Glomerular endothelial cell (primary cell): ENCODE measurements at regions not wholly inside any gene's neighbourhood (a gene's known extent, or its start where the extent isn't known, plus 50 kb on each side); places are given as distances from the start of the nearest gene placed in this dataset.
A peak's percentile ranks its signal among the peaks of the same experiment; 100 is the strongest.

Experiments used
- DNase-seq: peaks from one replicate; pipeline ENCODE4 v3.0.0-alpha.2; 2011; ENCODE audit warnings: low read depth, low spot score; ENCODE audit errors: extremely low read depth

GRCh38 chrX:16484338-16484737 is 165.6 kb upstream of the S100G start:
- peak; percentile 51 for DNase-seq

DNA sequence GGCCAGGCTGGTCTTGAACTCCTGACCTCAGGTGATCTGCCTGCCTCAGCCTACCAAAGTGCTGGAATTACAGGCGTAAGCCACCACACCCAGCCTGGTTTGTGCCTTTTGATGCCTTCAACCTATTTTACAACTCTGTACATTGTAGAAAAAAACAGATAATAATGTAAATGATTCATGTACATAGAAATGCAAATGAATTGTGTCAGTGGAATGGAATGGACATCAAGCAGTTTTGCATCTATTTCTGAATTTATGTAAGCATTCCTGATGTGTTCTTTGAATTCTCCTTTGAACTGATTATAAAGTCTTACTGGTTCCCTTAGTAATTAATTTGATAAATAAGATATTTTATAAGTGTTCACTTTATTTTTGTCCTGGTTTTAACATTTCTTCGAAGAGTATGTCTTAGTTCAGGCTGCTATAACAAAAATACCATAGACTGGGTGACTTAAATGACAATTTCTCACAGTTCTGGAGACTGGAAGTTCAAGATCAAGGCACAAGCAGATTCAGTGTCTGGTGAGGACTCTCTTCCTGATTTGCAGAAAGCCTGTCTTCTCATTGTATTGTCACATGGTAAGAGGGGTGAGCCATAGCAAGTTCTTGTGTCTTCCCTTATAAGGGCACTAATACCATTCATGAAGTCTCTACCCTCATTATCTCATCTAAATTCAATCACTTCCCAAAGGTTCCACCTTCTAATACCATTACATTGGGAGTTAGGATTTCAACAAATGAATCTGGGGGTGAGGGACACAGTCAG is 162.2 kb upstream of the S100G start:
- no peak for DNase-seq

DNA sequence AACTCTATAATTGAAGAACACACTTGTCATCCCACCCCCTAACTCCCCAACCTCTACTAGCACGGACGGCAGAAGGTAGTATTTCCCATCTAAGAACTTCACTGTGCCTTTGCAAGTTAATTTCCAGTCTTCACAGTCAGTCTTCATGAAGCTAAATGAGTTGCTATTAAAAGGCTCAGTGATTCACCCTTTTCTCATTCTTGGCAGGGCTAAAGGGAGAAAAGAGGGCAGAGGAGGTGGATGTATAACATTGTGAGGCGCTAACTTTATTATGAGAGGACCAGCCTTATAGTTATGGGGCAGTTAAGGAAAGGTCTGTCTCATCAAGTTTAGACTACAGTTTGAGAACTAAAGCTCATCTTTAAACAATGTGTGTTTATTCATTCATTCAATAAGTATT is 161.0 kb upstream of the S100G start:
- DNase-seq, result no peak

DNA sequence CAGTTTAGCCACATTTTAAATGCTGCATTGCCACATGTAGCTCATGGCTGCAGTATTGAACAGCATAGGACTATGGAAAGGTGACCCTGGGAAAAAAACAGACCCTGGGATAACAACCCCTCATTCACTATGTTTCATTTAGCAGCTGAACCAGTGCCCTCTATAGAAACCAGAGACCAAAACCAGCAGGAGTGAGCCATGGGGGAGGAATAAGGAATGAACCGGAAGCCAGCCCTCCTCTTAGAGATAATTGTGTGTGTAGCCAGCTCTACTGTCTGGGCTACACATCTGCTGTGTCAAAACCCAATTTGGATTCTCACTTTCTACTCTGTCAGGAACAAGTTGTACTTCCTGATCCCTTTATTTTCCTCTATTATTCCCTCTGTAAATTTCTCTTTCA is 158.5 kb upstream of the S100G start:
- no peak for DNase-seq

- no peak for DNase-seq
Measured at GRCh38 chrX:16496175-16496574, 153.8 kb upstream of the S100G start.

DNA sequence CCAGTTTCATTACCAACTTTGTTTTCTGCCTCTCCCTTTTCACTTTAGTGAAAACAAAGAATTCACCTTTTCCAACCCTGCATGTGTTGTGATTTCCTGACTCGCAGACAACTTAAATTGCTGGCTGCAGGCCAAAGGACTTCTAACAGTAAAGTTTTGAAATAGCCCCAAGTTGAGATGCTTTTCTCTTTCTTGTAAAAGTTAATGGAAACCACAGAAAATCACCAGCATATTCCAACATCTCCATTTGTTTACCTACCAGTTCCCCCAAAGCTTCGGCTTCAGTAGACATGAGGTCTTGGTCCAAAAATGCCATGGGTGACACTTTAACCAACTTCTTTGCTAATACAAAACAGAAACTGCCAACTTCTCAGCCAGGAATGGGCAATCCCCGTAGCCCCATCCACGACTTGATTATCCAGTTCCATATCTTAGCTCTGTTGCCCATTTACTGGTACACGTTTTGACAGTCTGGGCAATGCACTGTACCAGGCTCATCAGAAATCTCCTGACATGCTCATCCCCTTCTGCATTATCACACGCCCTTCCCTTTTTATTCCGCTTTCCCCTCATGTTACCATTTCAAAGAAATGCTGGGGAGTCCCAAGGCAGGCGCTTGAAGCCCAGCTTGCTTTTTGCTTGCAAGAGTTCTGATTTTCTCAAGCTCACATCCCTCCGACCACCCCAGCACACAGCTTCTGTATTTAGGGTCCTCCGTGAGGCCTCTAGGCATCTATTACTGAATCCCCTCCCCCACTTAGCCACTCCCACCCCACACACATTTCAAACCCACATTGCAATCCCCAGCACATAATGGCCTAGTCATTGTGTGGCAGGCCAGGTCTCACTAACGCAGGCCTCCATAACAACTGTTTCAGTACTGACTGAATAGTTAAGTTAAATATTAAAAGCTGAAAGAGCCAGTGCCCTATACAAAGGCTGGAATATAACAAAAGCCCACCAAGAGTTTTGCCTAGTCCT is 137.9 kb upstream of the S100G start:
- peak; percentile 3 for DNase-seq

GRCh38 chrX:16516232-16516876 is 133.6 kb upstream of the S100G start:
- DNase-seq, result no peak

DNA sequence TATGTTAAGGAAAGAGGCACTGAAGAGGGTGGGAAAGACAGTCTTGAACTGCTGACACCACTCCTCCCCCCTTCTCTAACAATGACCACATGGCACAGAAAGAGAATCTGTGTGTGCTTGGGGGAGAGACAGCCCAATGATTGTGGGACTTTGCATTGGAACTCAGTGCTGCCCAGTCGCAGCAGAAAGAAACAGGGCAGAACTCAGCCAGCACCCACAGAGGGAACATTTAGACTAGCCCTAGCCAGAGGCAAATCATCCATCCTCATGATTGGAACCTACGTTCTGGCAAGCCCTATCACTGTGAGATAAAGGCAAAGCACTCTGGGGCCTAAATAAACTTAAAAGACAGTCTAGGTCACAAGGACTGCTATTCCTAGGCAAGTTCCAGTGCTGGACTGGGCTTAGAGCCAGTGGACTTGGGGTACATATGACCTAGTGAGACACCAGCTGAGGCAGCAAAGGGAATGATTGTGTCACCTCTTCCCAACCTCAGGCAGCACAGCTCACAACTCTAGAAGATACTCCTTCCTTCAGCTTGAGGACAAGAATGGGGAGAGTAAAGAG is 132.8 kb upstream of the S100G start:
- no peak for DNase-seq

DNA sequence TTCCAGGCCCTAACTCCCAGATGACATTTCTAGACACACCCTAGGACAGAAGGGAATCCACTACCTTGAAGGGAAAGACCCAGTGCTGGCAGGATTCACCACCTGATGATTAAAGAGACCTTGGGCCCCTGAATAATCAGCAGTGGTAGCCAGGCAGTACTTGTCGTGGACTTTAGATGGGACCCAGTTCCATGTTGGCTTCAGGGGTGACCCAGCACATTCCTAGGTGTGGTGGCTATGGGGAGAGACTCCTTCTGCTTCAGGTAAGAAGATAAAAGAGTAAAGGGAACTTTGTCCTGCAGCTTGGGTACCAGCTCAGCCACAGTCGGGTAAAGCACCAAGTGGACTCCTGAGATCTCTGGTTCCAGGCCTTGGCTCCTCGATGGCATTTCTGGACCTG is 131.8 kb upstream of the S100G start:
- no peak for DNase-seq

GRCh38 chrX:16524316-16524715 is 125.6 kb upstream of the S100G start:
- DNase-seq, result no peak

GRCh38 chrX:16526003-16526402 is 124.0 kb upstream of the S100G start:
- DNase-seq, result no peak

DNA sequence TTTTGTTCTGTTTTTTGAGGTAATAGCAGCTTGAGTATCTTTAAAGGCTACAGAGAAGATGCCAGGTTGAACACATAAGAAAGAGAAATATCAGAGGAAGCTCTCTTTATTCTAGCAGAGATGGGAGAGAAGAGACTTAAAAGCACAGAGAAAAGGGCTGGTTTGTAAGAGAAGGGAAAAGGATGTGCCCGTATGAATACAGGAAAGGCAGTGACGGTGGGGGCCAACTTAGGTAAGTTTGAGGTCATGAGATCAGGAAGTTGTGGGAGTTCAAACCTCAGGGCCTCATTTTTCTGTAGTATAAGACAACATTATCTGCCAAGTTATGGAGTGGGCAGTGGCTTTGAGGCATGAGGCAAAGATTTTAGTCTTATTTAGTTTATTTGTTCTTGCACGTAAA is 121.3 kb upstream of the S100G start:
- no peak for DNase-seq
